Common myeloid progenitor, CD34-positive (primary cell): ENCODE measurements at regions not wholly inside any gene's neighbourhood (a gene's known extent, or its start where the extent isn't known, plus 50 kb on each side); places are given as distances from the start of the nearest gene placed in this dataset.

Experiments
- CTCF ChIA-PET: fragments of 350-600 bp; sonication (Branson Sonifier 250); formaldehyde crosslinking; loops from one replicate; lab custom pipeline; 2021; ENCODE audit warnings: antibody characterized with exemption; lab: Charles Lee
- POLR2A ChIA-PET: fragments of 350-600 bp; sonication (Branson Sonifier 250); formaldehyde crosslinking; loops from one replicate; lab custom pipeline; 2021; ENCODE audit warnings: antibody characterized with exemption; lab: Charles Lee
- DNase-seq, 3 donors: peaks; one replicate each; pipeline versions ENCODE4 v3.0.0 to v3.0.0-alpha.2; 2013
- H3K27ac ChIP-seq, 2 experiments: 1 replicate in 1 of 2; 2 replicates in 1 of 2; pipeline ENCODE4 v1.7.0; 2013; ENCODE audit warnings: inconsistent platforms in 2 of 2, low read length in 2 of 2, mild to moderate bottlenecking in 2 of 2, low read depth in 1 of 2, moderate library complexity in 1 of 2; ENCODE audit not compliant: severe bottlenecking in 2 of 2, insufficient read depth in 1 of 2, poor library complexity in 1 of 2
- H3K27me3 ChIP-seq, 5 experiments: replicated peaks in 2 of 5; 1 replicate in 3 of 5; 2 replicates in 2 of 5; pipeline versions ENCODE4 v1.6.1 to v1.7.0; 2013; ENCODE audit warnings: low read length in 4 of 5, mild to moderate bottlenecking in 2 of 5, moderate library complexity in 2 of 5, inconsistent platforms in 1 of 5; ENCODE audit not compliant: insufficient read depth in 5 of 5, control insufficient read depth in 4 of 5
- H3K36me3 ChIP-seq, 4 experiments: 1 replicate in 2 of 4; 2 replicates in 2 of 4; pipeline versions ENCODE4 v1.6.1 to v1.7.0; 2013; ENCODE audit warnings: low read length in 3 of 4, control low read depth in 1 of 4, mild to moderate bottlenecking in 1 of 4; ENCODE audit not compliant: control insufficient read depth in 4 of 4, insufficient read depth in 4 of 4
- H3K4me1 ChIP-seq, 4 experiments: 1 replicate in 3 of 4; 2 replicates in 1 of 4; pipeline versions ENCODE4 v1.6.1 to v1.7.1; 2013; ENCODE audit warnings: low read length in 3 of 4, mild to moderate bottlenecking in 3 of 4, control low read depth in 1 of 4, inconsistent platforms in 1 of 4, moderate library complexity in 1 of 4; ENCODE audit not compliant: control insufficient read depth in 4 of 4, insufficient read depth in 4 of 4; ENCODE audit errors: control extremely low read depth in 1 of 4
- H3K4me3 ChIP-seq, 7 experiments: 1 replicate in 4 of 7; 2 replicates in 3 of 7; pipeline versions ENCODE4 v1.5.1 to v1.7.0; 2013; ENCODE audit warnings: mild to moderate bottlenecking in 7 of 7, low read length in 6 of 7, moderate library complexity in 6 of 7, inconsistent platforms in 2 of 7, low read depth in 2 of 7, control low read depth in 1 of 7; ENCODE audit not compliant: insufficient read depth in 4 of 7, control insufficient read depth in 1 of 7; ENCODE audit errors: extremely low read depth in 1 of 7
- H3K9me3 ChIP-seq, 5 experiments: 1 replicate in 4 of 5; 2 replicates in 1 of 5; pipeline versions ENCODE4 v1.6.1 to v1.7.1; 2013; ENCODE audit warnings: low read length in 4 of 5, mild to moderate bottlenecking in 2 of 5, inconsistent platforms in 1 of 5, low read depth in 1 of 5, moderate library complexity in 1 of 5; ENCODE audit not compliant: control insufficient read depth in 4 of 5, insufficient read depth in 2 of 5; ENCODE audit errors: control extremely low read depth in 1 of 5
- WGBS: methylation state at CpG from one replicate; pipeline ENCODE4 v1.1.5; 2013; ENCODE audit not compliant: insufficient coverage; 5-methylcytosine and 5-hydroxymethylcytosine counted together

DNA sequence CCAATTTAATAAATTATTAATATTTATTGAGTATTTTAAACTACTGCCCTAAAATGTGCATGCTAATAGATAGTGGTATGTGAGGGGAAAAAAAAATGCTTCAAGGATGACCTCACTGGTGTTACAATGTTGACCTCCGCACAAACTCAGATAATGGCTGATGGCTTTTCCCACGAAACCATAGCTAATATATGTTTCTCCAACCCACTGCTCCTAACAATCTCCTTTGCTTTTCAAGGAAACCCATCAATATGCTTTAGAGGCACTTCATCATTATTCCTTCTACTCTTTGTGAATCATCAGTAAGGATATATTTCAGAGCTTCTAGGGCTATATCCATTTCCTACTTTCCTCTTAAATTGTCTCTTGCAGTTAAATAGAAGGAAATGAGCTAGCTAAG, 1752.0 kb upstream of the TENM3 start:
- no peak overlapping the region for H3K4me3 ChIP-seq
- H3K4me1 ChIP-seq: no peaks in the 10 kb centered on the region
- H3K36me3 ChIP-seq: no peaks in the 10 kb centered on the region
- CTCF ChIA-PET: no interaction called here
- H3K27me3 ChIP-seq: no peaks in the 10 kb centered on the region
- peaks cover 0 to 1% (median 0%) of the 10 kb centered on the region in 5 experiments for H3K9me3 ChIP-seq
- no peak overlapping the region for H3K27ac ChIP-seq
- POLR2A ChIA-PET: no interaction called here
- 94% methylated on average over 2 of the region's 2 CpGs for WGBS
- DNase-seq: no peak

DNA sequence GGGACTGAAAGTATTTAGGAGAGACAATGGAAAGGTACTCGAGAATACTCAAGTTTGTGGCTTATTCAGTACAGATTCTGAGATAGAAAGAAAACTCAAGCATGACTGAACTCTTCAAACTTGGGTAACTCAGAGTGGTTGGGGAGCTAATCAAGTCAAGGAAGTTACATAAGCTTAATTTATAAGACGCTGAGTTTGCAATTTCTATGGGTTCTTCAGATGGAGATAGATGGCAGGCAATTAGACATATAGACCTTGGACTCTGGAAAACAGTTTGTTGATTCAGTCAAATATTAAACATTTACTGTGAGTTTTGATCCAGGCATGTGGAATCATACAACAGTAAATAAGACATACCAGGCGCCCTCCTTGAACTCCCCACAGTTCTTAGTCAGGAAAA, 1749.9 kb upstream of the TENM3 start:
- DNase-seq: no peak
- POLR2A ChIA-PET: no interaction called here

GRCh38 chr4:180500154-180500553, 1743.0 kb upstream of the TENM3 start:
- no peaks in the 10 kb centered on the region for H3K36me3 ChIP-seq
- CTCF ChIA-PET: no interaction called here
- no peak overlapping the region for H3K27ac ChIP-seq
- H3K9me3 ChIP-seq: no peaks in the 10 kb centered on the region
- WGBS: 83% methylated on average over 1 of the region's 3 CpGs
- DNase-seq: no peak
- H3K4me3 ChIP-seq: no peak overlapping the region
- H3K4me1 ChIP-seq: no peaks in the 10 kb centered on the region
- no peaks in the 10 kb centered on the region for H3K27me3 ChIP-seq
- POLR2A ChIA-PET: no interaction called here

More for the DNA sequence above, 1749.9 kb upstream of the TENM3 start:
- Histone ChIP-seq H3K4me3 (no peak overlapping the region), H3K27ac (no peak overlapping the region), H3K4me1 (no peaks in the 10 kb centered on the region), H3K36me3 (no peaks in the 10 kb centered on the region), H3K27me3 (no peaks in the 10 kb centered on the region), H3K9me3 (peaks cover 0 to 1% (median 0%) of the 10 kb centered on the region in 5 experiments)
- CTCF ChIA-PET: no interaction called here
- WGBS: 95% methylated on average over 2 of the region's 3 CpGs

DNA sequence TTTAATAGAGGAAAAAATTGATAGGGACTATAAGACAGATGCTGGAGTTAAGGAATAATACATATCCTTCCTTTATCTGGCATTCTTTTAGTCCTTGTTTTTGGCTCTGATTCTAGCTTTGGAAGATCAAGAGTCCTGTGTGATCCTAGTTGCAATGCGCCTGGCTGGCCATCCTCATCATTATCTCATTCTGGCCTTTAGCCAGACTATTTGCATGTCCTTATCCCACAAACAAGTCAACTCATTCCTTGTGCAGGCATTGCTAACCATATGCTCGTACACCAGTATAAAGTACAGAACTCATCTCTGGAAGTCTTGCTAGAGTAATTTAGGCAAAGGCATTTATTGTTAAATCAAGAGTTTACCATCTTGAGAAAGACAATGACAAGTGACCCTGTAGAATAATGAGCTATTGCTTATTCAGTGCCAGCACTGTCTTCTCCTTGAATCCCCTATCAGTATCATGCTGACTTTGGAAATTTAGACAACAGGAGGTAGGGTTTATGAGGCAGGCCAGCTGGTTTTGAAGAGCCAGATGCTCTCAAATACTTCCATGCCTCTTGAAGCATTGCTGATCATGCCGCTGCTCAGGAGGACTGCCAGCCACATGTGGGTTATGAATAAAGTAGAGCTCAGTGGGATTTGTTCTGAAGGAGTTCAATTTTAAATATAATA, 1730.3 kb upstream of the TENM3 start:
- no peaks in the 10 kb centered on the region for H3K9me3 ChIP-seq
- no peak overlapping the region for H3K27ac ChIP-seq
- CTCF ChIA-PET: interaction anchor here (1.1 to 1.8 kb wide), 2 partner anchors 8 to 18 kb away, joined by 3 read pairs; no protein-coding TSS in a partner anchor
- no peaks in the 10 kb centered on the region for H3K4me1 ChIP-seq
- H3K27me3 ChIP-seq: no peaks in the 10 kb centered on the region
- H3K36me3 ChIP-seq: no peaks in the 10 kb centered on the region
- H3K4me3 ChIP-seq: no peak overlapping the region
- no CpG with 5 or more reads among the region's 3 CpGs for WGBS
- POLR2A ChIA-PET: no interaction called here
- no peak for DNase-seq

GRCh38 chr4:180518906-180519305, 1724.3 kb upstream of the TENM3 start:
- H3K36me3 ChIP-seq: no peaks in the 10 kb centered on the region
- ChIA-PET CTCF (no interaction called here), POLR2A (no interaction called here)
- H3K4me1 ChIP-seq: no peaks in the 10 kb centered on the region
- 90% methylated on average over 2 of the region's 4 CpGs for WGBS
- DNase-seq: no peak
- H3K27ac ChIP-seq: no peak overlapping the region
- H3K27me3 ChIP-seq: no peaks in the 10 kb centered on the region
- no peaks in the 10 kb centered on the region for H3K9me3 ChIP-seq
- H3K4me3 ChIP-seq: no peak overlapping the region

- H3K27ac ChIP-seq: no peak overlapping the region
- no peaks in the 10 kb centered on the region for H3K27me3 ChIP-seq
- no peaks in the 10 kb centered on the region for H3K36me3 ChIP-seq
- no peaks in the 10 kb centered on the region for H3K9me3 ChIP-seq
- no peak overlapping the region for H3K4me3 ChIP-seq
- POLR2A ChIA-PET: no interaction called here
- 87% methylated on average over 3 of the region's 5 CpGs for WGBS
- CTCF ChIA-PET: interaction anchor here (1.3 kb wide), 1 partner anchor 8 kb away, joined by 3 read pairs; no protein-coding TSS in a partner anchor
- no peaks in the 10 kb centered on the region for H3K4me1 ChIP-seq
- no peak for DNase-seq
Observed at GRCh38 chr4:180521181-180521580, 1722.0 kb upstream of the TENM3 start.

GRCh38 chr4:180525523-180526077, 1717.6 kb upstream of the TENM3 start:
- no peak overlapping the region for H3K27ac ChIP-seq
- ChIA-PET POLR2A (no interaction called here), CTCF (no interaction called here)
- peaks cover 0 to under 1% (median 0%) of the 10 kb centered on the region in 5 experiments for H3K9me3 ChIP-seq
- no peak overlapping the region for H3K4me3 ChIP-seq
- DNase-seq: no peak
- H3K27me3 ChIP-seq: no peaks in the 10 kb centered on the region
- WGBS: 100% methylated on average over 1 of the region's 4 CpGs
- H3K36me3 ChIP-seq: no peaks in the 10 kb centered on the region
- H3K4me1 ChIP-seq: no peaks in the 10 kb centered on the region
